Midbrain (tissue), 1 donor: ENCODE measurements at regions not wholly inside any gene's neighbourhood (a gene's known extent, or its start where the extent isn't known, plus 50 kb on each side); places are given as distances from the start of the nearest gene placed in this dataset.

ENCODE experiments used
- DNase-seq: peaks from one replicate; lab custom pipeline; 2025; lab: John Stamatoyannopoulos, UW

DNA sequence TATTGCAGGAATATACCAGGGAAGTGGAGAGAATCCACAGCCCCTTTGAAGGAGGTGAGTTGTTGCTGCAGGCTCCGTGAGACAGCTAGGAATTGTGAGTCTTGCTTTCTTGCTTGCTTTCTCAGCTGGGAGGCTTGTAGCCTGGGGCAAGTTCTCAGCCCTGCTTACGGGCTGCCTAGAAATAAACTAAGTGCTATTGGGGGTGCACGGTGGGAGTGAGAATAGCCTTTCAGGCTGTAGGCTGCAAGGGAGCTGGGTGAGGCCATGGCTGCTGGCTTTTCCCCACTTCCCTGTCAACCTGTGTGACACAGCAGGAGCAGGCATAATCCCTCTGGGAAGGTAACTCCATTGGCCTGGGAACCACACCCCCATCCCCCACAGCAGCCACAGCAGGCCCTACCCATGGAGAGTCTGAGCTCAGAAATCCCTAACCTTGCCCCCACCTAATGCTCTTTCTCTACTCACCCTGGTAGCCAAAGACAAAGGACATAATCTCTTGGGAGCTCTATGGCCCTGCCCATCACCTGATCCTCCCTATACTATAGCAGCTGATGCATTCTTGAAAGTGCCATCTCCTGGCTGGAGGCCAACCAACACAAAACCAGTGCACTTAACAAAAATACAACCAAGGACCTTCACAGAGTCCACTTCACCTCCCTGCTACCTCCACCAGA, 113.0 kb downstream of the MMRN1 start:
- no peak for DNase-seq

DNA sequence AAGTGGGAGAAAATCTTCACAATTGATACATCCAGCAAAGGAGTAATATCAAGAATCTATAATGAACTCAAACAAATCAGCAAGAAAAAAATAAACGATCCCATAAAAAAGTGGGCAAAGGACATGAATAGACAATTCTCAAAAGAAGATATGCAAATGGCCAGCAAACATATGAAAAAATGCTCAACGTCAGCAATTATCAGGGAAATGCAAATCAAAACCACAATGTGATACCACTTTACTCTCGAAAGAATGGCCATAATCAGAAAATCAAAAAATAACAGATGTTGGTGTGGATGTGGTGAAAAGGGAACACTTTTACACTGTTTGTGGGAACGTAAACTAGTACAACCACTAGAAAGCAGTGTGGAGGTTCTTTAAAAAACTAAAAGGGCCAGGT, 114.3 kb upstream of the CCSER1 start:
- no peak for DNase-seq

- no peak for DNase-seq
Observed at GRCh38 chr4:90024519-90024918, 102.7 kb upstream of the CCSER1 start.

GRCh38 chr4:90025248-90025647, 101.9 kb upstream of the CCSER1 start:
- peak; percentile 6 for DNase-seq

- DNase-seq = no peak
Observed at GRCh38 chr4:90027565-90027964, 99.6 kb upstream of the CCSER1 start.

DNA sequence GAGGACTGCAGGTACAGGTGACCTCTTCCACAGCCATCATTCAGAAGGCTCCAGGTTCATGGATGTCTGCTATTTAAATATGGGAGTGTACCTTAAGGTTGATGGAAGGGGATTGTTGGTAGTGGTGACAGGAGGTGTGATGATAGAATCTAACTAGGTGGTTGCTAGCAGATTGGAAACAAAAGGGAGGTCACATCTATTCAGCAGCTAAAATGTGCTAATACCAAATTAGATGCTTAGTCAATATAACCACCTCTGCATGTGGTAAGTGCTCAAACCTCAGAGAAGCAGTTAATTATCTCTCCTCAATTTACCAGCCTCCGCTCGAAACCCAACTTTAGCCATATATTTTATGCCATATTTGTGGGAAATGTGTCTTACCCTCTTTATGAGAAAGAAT, 98.7 kb upstream of the CCSER1 start:
- no peak for DNase-seq

DNA sequence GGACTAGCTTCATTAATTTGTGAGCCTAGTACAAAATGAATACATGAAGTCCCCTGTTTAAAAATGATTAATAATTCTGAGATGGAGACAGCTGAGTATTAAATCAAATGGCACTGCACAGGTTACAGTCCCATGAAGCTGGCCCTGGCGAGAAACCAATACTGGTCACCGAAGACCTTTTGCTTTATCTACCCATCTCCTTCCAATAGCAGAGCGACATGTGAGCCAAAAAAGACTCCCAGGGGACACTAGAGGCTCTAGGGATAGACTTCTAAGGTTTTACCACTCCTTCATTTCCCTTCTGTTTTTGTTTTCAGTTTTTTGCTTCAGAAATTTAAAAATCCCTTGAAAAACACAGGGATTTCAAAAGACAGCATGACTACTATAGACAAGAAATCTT, 97.0 kb upstream of the CCSER1 start:
- DNase-seq = no peak

GRCh38 chr4:90030953-90031352, 96.2 kb upstream of the CCSER1 start:
- no peak for DNase-seq

DNA sequence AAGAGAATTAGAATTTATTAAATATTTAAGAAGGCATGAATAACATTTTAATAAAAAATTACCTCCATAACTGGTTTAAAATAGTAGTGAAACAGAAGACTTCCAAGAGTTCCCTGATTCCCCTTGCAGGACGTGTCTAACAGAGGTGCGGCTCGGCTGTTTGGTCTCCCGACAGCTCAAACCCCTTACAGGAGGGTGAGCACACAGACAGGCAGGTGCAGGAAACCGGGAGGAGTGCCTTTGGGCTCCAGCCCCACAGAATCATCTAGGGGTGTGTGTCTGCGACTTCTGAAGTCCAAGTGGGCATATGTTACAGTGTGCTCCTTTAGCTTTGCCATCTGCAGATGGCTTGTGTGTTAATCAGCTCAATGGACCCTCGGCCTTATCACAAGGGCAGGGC, 88.1 kb upstream of the CCSER1 start:
- DNase-seq = no peak

GRCh38 chr4:90051999-90052398, 75.2 kb upstream of the CCSER1 start:
- DNase-seq = no peak

- no peak for DNase-seq
Observed at GRCh38 chr4:90057091-90057490, 70.1 kb upstream of the CCSER1 start.

DNA sequence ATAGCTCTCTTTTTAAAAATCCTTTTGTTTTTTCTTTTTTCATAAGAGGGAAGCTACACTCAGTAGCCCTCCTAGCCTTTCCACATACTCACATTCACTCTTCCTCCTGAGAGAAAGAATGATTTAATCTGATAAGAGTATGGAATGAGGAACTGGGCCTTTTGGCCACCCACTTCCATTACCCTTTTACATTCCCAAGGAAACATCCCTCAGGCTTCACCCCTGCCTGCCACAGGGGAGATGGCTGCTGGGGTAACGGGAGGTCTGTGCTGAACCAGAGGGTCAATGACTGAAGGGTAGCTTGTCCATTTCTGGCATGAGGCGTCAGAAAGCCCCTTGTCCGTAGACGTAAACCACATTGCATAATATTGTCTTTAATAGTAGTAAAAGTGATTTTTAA, 67.2 kb upstream of the CCSER1 start:
- DNase-seq = no peak

- no peak for DNase-seq
Observed at GRCh38 chr4:90061881-90062280, 65.3 kb upstream of the CCSER1 start.

DNA sequence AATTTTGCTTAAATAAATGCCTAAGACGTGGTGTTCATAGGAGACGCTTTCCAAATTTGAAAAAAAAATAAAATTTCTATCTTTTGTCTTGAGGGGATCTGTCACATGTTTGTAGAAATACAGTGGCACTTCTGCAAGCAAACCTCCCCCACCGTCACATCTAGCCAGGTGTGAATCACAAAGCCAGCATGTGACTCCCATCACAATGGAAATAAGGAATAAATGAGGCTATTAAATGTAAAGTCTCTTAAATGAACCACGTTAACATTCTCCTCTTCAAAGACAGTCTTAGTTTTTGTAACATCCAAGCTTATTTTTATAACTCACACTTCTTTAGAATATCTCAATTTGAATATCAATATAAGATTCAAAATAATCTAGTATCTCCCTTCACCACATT, 63.0 kb upstream of the CCSER1 start:
- no peak for DNase-seq

GRCh38 chr4:90069151-90069550, 58.0 kb upstream of the CCSER1 start:
- no peak for DNase-seq

GRCh38 chr4:90071289-90072235, 55.6 kb upstream of the CCSER1 start:
- DNase-seq = no peak

GRCh38 chr4:90074322-90074886, 52.8 kb upstream of the CCSER1 start:
- DNase-seq = no peak
